ENCODE measurements at regions not wholly inside any gene's neighbourhood (a gene's known extent, or its start where the extent isn't known, plus 50 kb on each side); places are given as distances from the start of the nearest gene placed in this dataset.

GRCh38 chr7:9557853-9558252 is 1124.4 kb downstream of the NXPH1 start:
- ATAC-seq: no peak
- no peaks in the 10 kb centered on the region for H4K20me1 ChIP-seq (ENCODE audit: insufficient read depth)
- no TSS peak for BruUV-seq (replicated peaks)

More at GRCh38 chr7:9557853-9558252, 1124.4 kb downstream of the NXPH1 start:
- ChIA-PET POLR2A (no interaction called here), CTCF (no interaction called here), RAD21 (ENCODE audit: low non-redundant PET in 1 of 2, low total read pairs in 2 of 2, uncharacterized antibody in 2 of 2, unreplicated experiment in 2 of 2) (no interaction called here)
- Histone ChIP-seq H3K27ac (ENCODE audit: low read depth, low read length) (no peak overlapping the region), H3K36me3 (ENCODE audit: control insufficient read depth in 1 of 2, insufficient read depth in 2 of 2, low read length in 2 of 2) (no peaks in the 10 kb centered on the region), H3K9me2 (ENCODE audit: insufficient read depth) (no peaks in the 10 kb centered on the region), H3K4me2 (ENCODE audit: low read length) (no peak overlapping the region), H2AFZ (ENCODE audit: low read depth, low read length, poor library complexity, severe bottlenecking) (no peak overlapping the region), H3K9me3 (ENCODE audit: control insufficient read depth in 1 of 2, insufficient read depth in 1 of 2, low read depth in 1 of 2, low read length in 2 of 2) (peaks cover 0 to 4% of the 10 kb centered on the region in 2 experiments; a peak in 2 of 4 replicates), H3K4me3 (replicated peaks in 1 of 2; ENCODE audit: low read depth in 1 of 2, low read length in 2 of 2) (no peak overlapping the region), H3K27me3 (ENCODE audit: insufficient read depth, low read length) (no peaks in the 10 kb centered on the region), H3K4me1 (ENCODE audit: control insufficient read depth in 1 of 2, insufficient read depth in 2 of 2, low read length in 2 of 2) (no peaks in the 10 kb centered on the region), H3K79me2 (ENCODE audit: insufficient read depth, low read length) (no peaks in the 10 kb centered on the region), H3K9ac (ENCODE audit: low read length) (no peak overlapping the region)
- no peak for TF ChIP-seq SIN3A (IDR thresholded peaks at IDR 0.05; ENCODE audit: low read depth)
- TF ChIP-seq, protein P1, sequence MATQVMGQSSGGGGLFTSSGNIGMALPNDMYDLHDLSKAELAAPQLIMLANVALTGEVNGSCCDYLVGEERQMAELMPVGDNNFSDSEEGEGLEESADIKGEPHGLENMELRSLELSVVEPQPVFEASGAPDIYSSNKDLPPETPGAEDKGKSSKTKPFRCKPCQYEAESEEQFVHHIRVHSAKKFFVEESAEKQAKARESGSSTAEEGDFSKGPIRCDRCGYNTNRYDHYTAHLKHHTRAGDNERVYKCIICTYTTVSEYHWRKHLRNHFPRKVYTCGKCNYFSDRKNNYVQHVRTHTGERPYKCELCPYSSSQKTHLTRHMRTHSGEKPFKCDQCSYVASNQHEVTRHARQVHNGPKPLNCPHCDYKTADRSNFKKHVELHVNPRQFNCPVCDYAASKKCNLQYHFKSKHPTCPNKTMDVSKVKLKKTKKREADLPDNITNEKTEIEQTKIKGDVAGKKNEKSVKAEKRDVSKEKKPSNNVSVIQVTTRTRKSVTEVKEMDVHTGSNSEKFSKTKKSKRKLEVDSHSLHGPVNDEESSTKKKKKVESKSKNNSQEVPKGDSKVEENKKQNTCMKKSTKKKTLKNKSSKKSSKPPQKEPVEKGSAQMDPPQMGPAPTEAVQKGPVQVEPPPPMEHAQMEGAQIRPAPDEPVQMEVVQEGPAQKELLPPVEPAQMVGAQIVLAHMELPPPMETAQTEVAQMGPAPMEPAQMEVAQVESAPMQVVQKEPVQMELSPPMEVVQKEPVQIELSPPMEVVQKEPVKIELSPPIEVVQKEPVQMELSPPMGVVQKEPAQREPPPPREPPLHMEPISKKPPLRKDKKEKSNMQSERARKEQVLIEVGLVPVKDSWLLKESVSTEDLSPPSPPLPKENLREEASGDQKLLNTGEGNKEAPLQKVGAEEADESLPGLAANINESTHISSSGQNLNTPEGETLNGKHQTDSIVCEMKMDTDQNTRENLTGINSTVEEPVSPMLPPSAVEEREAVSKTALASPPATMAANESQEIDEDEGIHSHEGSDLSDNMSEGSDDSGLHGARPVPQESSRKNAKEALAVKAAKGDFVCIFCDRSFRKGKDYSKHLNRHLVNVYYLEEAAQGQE (IDR thresholded peaks at IDR 0.05; ENCODE audit: low read depth): no peak
- no peak for TF ChIP-seq ELF1 (IDR thresholded peaks at IDR 0.05; ENCODE audit: borderline replicate concordance, low read depth)
- TF ChIP-seq POLR2A (IDR thresholded peaks at IDR 0.05; ENCODE audit: borderline replicate concordance, extremely low read depth, insufficient read depth, insufficient read length): no peak
- no peak for TF ChIP-seq ZNF274 (IDR thresholded peaks at IDR 0.05; ENCODE audit: low read depth, low read length)
- TF ChIP-seq CBX3 (IDR thresholded peaks at IDR 0.05; ENCODE audit: low read depth): no peak
- TF ChIP-seq YY1 (IDR thresholded peaks at IDR 0.05; ENCODE audit: extremely low read depth, insufficient replicate concordance, low read depth, low read length): no peak
- TF ChIP-seq EZH2phosphoT487 (IDR thresholded peaks at IDR 0.05; ENCODE audit: borderline replicate concordance): no peak
- TF ChIP-seq EZH2 (IDR thresholded peaks at IDR 0.05): no peak
- no peak for TF ChIP-seq TCF7L2 (IDR thresholded peaks at IDR 0.05; ENCODE audit: borderline replicate concordance, extremely low read depth, insufficient read depth, insufficient read length)
- TF ChIP-seq, protein P2, sequence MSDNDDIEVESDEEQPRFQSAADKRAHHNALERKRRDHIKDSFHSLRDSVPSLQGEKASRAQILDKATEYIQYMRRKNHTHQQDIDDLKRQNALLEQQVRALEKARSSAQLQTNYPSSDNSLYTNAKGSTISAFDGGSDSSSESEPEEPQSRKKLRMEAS (IDR thresholded peaks at IDR 0.05): no peak
- no peak for TF ChIP-seq CEBPB (IDR thresholded peaks at IDR 0.05; ENCODE audit: low read depth)
- no peak for TF ChIP-seq POLR2AphosphoS5 (IDR thresholded peaks at IDR 0.05; ENCODE audit: low read depth, low read length)
- TF ChIP-seq JUND (IDR thresholded peaks at IDR 0.05): no peak
- intact Hi-C loops (cut with micrococcal nuclease): no loop called here
- no peak for DNase-seq (ENCODE audit: low read depth, low spot score)
